ENCODE measurements at regions not wholly inside any gene's neighbourhood (a gene's known extent, or its start where the extent isn't known, plus 50 kb on each side); places are given as distances from the start of the nearest gene placed in this dataset.

- no peaks in the 10 kb centered on the region for H3K36me3 ChIP-seq (ENCODE audit: insufficient read depth, low read length)
- H3K27me3 ChIP-seq (ENCODE audit: insufficient read depth, low read length, poor library complexity, severe bottlenecking) = no peaks in the 10 kb centered on the region
- no peak overlapping the region for H3K4me3 ChIP-seq (ENCODE audit: low read length, poor library complexity, severe bottlenecking)
- no peaks in the 10 kb centered on the region for H3K9me3 ChIP-seq (ENCODE audit: insufficient read depth, low read depth, low read length)
- H3K9ac ChIP-seq (ENCODE audit: low read depth, low read length, poor library complexity, severe bottlenecking) = no peak overlapping the region
- H3F3A ChIP-seq (ENCODE audit: low read depth) = no peaks in the 10 kb centered on the region
- no peaks in the 10 kb centered on the region for H4K20me1 ChIP-seq (ENCODE audit: insufficient read depth, low read length, poor library complexity, severe bottlenecking)
- TF ChIP-seq EZH2phosphoT487 (IDR thresholded peaks at IDR 0.05; ENCODE audit: borderline replicate concordance) (no peak), CTCF (conservative IDR thresholded peaks at IDR 0.05; ENCODE audit: low read length) (no peak)
- no peaks in the 10 kb centered on the region for H3K79me2 ChIP-seq (ENCODE audit: insufficient read depth, low read length)
- no peak overlapping the region for H3K4me2 ChIP-seq (ENCODE audit: low read depth, low read length, poor library complexity, severe bottlenecking)
- H2AFZ ChIP-seq (ENCODE audit: low read length) = no peak overlapping the region
- no peaks in the 10 kb centered on the region for H3K9me2 ChIP-seq (replicated peaks; ENCODE audit: low read depth, low read length)
- H3K4me1 ChIP-seq (ENCODE audit: insufficient read depth, low read length, poor library complexity, severe bottlenecking) = no peaks in the 10 kb centered on the region
These were observed 310.9 kb upstream of the UMPS start for GRCh38 chr3:124419303-124419702.

GRCh38 chr3:124420392-124420791 lies 309.9 kb upstream of the UMPS start:
- no peak overlapping the region for H3K4me3 ChIP-seq (ENCODE audit: low read length, poor library complexity, severe bottlenecking)
- no peak overlapping the region for H3K9ac ChIP-seq (ENCODE audit: low read depth, low read length, poor library complexity, severe bottlenecking)
- no peaks in the 10 kb centered on the region for H3K36me3 ChIP-seq (ENCODE audit: insufficient read depth, low read length)
- no peaks in the 10 kb centered on the region for H3K4me1 ChIP-seq (ENCODE audit: insufficient read depth, low read length, poor library complexity, severe bottlenecking)
- no peaks in the 10 kb centered on the region for H4K20me1 ChIP-seq (ENCODE audit: insufficient read depth, low read length, poor library complexity, severe bottlenecking)
- H3K79me2 ChIP-seq (ENCODE audit: insufficient read depth, low read length) = no peaks in the 10 kb centered on the region
- no peaks in the 10 kb centered on the region for H3K9me2 ChIP-seq (replicated peaks; ENCODE audit: low read depth, low read length)
- H3F3A ChIP-seq (ENCODE audit: low read depth) = no peaks in the 10 kb centered on the region
- TF ChIP-seq CTCF (conservative IDR thresholded peaks at IDR 0.05; ENCODE audit: low read length) (no peak), EZH2phosphoT487 (IDR thresholded peaks at IDR 0.05; ENCODE audit: borderline replicate concordance) (no peak)
- no peaks in the 10 kb centered on the region for H3K9me3 ChIP-seq (ENCODE audit: insufficient read depth, low read depth, low read length)
- H2AFZ ChIP-seq (ENCODE audit: low read length) = no peak overlapping the region
- H3K4me2 ChIP-seq (ENCODE audit: low read depth, low read length, poor library complexity, severe bottlenecking) = no peak overlapping the region
- no peaks in the 10 kb centered on the region for H3K27me3 ChIP-seq (ENCODE audit: insufficient read depth, low read length, poor library complexity, severe bottlenecking)

- TF ChIP-seq EZH2phosphoT487 (IDR thresholded peaks at IDR 0.05; ENCODE audit: borderline replicate concordance) (no peak), CTCF (conservative IDR thresholded peaks at IDR 0.05; ENCODE audit: low read length) (no peak)
- H3K27me3 ChIP-seq (ENCODE audit: insufficient read depth, low read length, poor library complexity, severe bottlenecking) = no peaks in the 10 kb centered on the region
These were observed 307.4 kb upstream of the UMPS start for GRCh38 chr3:124422805-124423204.

More at GRCh38 chr3:124422805-124423204, 307.4 kb upstream of the UMPS start:
- Histone ChIP-seq H3K79me2 (ENCODE audit: insufficient read depth, low read length) (no peaks in the 10 kb centered on the region), H3K9ac (ENCODE audit: low read depth, low read length, poor library complexity, severe bottlenecking) (no peak overlapping the region), H3K9me2 (replicated peaks; ENCODE audit: low read depth, low read length) (no peaks in the 10 kb centered on the region), H3K4me3 (ENCODE audit: low read length, poor library complexity, severe bottlenecking) (no peak overlapping the region), H2AFZ (ENCODE audit: low read length) (no peak overlapping the region), H4K20me1 (ENCODE audit: insufficient read depth, low read length, poor library complexity, severe bottlenecking) (no peaks in the 10 kb centered on the region), H3K9me3 (ENCODE audit: insufficient read depth, low read depth, low read length) (no peaks in the 10 kb centered on the region), H3K4me1 (ENCODE audit: insufficient read depth, low read length, poor library complexity, severe bottlenecking) (no peaks in the 10 kb centered on the region), H3K4me2 (ENCODE audit: low read depth, low read length, poor library complexity, severe bottlenecking) (no peak overlapping the region), H3F3A (ENCODE audit: low read depth) (no peaks in the 10 kb centered on the region), H3K36me3 (ENCODE audit: insufficient read depth, low read length) (no peaks in the 10 kb centered on the region)

Data from Loucy (cell line).